ENCODE measurements at regions not wholly inside any gene's neighbourhood (a gene's known extent, or its start where the extent isn't known, plus 50 kb on each side); places are given as distances from the start of the nearest gene placed in this dataset.

DNA sequence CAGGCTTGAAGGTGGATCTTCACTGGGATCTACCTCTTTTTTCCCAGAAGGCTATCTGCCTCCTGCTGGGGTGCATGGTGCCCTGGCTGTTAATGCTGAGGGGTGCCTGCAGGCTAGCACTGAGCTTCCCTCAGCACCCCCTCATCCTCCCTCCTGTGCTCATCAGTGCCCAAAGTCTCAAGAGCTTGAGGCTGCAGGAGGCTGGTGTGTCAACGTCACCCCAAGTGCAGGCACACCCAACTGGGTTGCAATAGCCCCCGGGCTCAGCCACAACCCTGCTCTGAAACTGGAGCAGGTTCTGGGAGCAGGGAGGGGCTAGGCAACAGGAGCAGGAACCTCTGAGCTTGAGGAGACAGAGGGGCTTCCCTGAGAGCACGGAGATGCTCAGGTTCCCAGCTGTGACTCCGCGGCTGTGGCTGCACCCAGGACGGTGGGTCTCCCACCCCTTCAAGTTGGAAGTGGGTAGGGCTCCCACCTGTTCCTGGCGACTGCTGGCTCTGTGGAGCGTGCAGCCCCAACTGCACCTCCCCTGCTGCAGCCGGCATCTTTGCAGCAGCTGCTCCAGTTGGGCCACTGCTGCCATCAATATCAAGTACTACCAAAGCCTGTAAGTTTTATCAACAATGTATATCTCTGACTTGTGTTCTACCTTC, 1266.6 kb upstream of the C9orf72 start:
- H4K20me1 ChIP-seq (ENCODE audit: insufficient read depth, low read length), result no peaks in the 10 kb centered on the region
- no peaks in the 10 kb centered on the region for H3K4me1 ChIP-seq (ENCODE audit: insufficient read depth, low read length, severe bottlenecking)
- H3K9ac ChIP-seq (ENCODE audit: low read length), result no peak overlapping the region
- TF ChIP-seq EZH2 (IDR thresholded peaks at IDR 0.05; ENCODE audit: borderline replicate concordance, low read length), result no peak
- TF ChIP-seq, protein P1, sequence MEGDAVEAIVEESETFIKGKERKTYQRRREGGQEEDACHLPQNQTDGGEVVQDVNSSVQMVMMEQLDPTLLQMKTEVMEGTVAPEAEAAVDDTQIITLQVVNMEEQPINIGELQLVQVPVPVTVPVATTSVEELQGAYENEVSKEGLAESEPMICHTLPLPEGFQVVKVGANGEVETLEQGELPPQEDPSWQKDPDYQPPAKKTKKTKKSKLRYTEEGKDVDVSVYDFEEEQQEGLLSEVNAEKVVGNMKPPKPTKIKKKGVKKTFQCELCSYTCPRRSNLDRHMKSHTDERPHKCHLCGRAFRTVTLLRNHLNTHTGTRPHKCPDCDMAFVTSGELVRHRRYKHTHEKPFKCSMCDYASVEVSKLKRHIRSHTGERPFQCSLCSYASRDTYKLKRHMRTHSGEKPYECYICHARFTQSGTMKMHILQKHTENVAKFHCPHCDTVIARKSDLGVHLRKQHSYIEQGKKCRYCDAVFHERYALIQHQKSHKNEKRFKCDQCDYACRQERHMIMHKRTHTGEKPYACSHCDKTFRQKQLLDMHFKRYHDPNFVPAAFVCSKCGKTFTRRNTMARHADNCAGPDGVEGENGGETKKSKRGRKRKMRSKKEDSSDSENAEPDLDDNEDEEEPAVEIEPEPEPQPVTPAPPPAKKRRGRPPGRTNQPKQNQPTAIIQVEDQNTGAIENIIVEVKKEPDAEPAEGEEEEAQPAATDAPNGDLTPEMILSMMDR (IDR thresholded peaks at IDR 0.05; ENCODE audit: low read length), result no peak
- H3F3A ChIP-seq (ENCODE audit: insufficient read depth, low read length), result no peaks in the 10 kb centered on the region
- H3K36me3 ChIP-seq (ENCODE audit: insufficient read depth, low read length), result no peaks in the 10 kb centered on the region
- H3K9me3 ChIP-seq (ENCODE audit: low read length), result no peaks in the 10 kb centered on the region; the same call in 1 of the 2 replicates
- no peak overlapping the region for H3K4me2 ChIP-seq (ENCODE audit: low read length)
- H3K27ac ChIP-seq (ENCODE audit: low read depth, low read length, poor library complexity, severe bottlenecking), result no peak overlapping the region
- no peaks in the 10 kb centered on the region for H3K27me3 ChIP-seq (ENCODE audit: insufficient read depth, low read length)
- no peaks in the 10 kb centered on the region for H3K79me2 ChIP-seq (ENCODE audit: insufficient read depth, low read length)
- no peaks in the 10 kb centered on the region for H3K9me2 ChIP-seq (ENCODE audit: low read depth, low read length)
- H3K4me3 ChIP-seq (ENCODE audit: low read depth, low read length, poor library complexity, severe bottlenecking), result no peak overlapping the region
- H2AFZ ChIP-seq (ENCODE audit: low read length), result no peak overlapping the region

- Histone ChIP-seq H3K9ac (ENCODE audit: low read length) (no peak overlapping the region), H3K27me3 (ENCODE audit: insufficient read depth, low read length) (no peaks in the 10 kb centered on the region), H3F3A (ENCODE audit: insufficient read depth, low read length) (no peaks in the 10 kb centered on the region), H3K27ac (ENCODE audit: low read depth, low read length, poor library complexity, severe bottlenecking) (no peak overlapping the region), H3K9me3 (ENCODE audit: low read length) (no peaks in the 10 kb centered on the region; the same call in 1 of the 2 replicates), H3K79me2 (ENCODE audit: insufficient read depth, low read length) (no peaks in the 10 kb centered on the region), H2AFZ (ENCODE audit: low read length) (0 out of 2 replicates have a peak overlapping the region, but pooled peaks have one; percentile 61), H3K4me1 (ENCODE audit: insufficient read depth, low read length, severe bottlenecking) (no peaks in the 10 kb centered on the region), H3K9me2 (ENCODE audit: low read depth, low read length) (no peaks in the 10 kb centered on the region), H3K36me3 (ENCODE audit: insufficient read depth, low read length) (no peaks in the 10 kb centered on the region), H3K4me3 (ENCODE audit: low read depth, low read length, poor library complexity, severe bottlenecking) (no peak overlapping the region), H4K20me1 (ENCODE audit: insufficient read depth, low read length) (no peaks in the 10 kb centered on the region), H3K4me2 (ENCODE audit: low read length) (no peak overlapping the region)
- TF ChIP-seq, protein P1 (IDR thresholded peaks at IDR 0.05; ENCODE audit: low read length), result no peak
- no peak for TF ChIP-seq EZH2 (IDR thresholded peaks at IDR 0.05; ENCODE audit: borderline replicate concordance, low read length)
Observed at GRCh38 chr9:28841775-28842174, 1268.5 kb upstream of the C9orf72 start.

GRCh38 chr9:28847331-28847730, 1274.0 kb upstream of the C9orf72 start:
- no peaks in the 10 kb centered on the region for H3K79me2 ChIP-seq (ENCODE audit: insufficient read depth, low read length)
- H3K27ac ChIP-seq (ENCODE audit: low read depth, low read length, poor library complexity, severe bottlenecking), result no peak overlapping the region
- H4K20me1 ChIP-seq (ENCODE audit: insufficient read depth, low read length), result no peaks in the 10 kb centered on the region
- H3F3A ChIP-seq (ENCODE audit: insufficient read depth, low read length), result no peaks in the 10 kb centered on the region
- no peak overlapping the region for H3K9ac ChIP-seq (ENCODE audit: low read length)
- no peaks in the 10 kb centered on the region for H3K9me2 ChIP-seq (ENCODE audit: low read depth, low read length)
- H3K4me3 ChIP-seq (ENCODE audit: low read depth, low read length, poor library complexity, severe bottlenecking), result no peak overlapping the region
- TF ChIP-seq, protein P1 (IDR thresholded peaks at IDR 0.05; ENCODE audit: low read length), result no peak
- no peak for TF ChIP-seq EZH2 (IDR thresholded peaks at IDR 0.05; ENCODE audit: borderline replicate concordance, low read length)
- no peak overlapping the region for H2AFZ ChIP-seq (ENCODE audit: low read length)
- no peaks in the 10 kb centered on the region for H3K9me3 ChIP-seq (ENCODE audit: low read length)
- no peaks in the 10 kb centered on the region for H3K27me3 ChIP-seq (ENCODE audit: insufficient read depth, low read length)
- H3K4me1 ChIP-seq (ENCODE audit: insufficient read depth, low read length, severe bottlenecking), result no peaks in the 10 kb centered on the region
- H3K36me3 ChIP-seq (ENCODE audit: insufficient read depth, low read length), result no peaks in the 10 kb centered on the region
- H3K4me2 ChIP-seq (ENCODE audit: low read length), result no peak overlapping the region
